ENCODE measurements at regions not wholly inside any gene's neighbourhood (a gene's known extent, or its start where the extent isn't known, plus 50 kb on each side); places are given as distances from the start of the nearest gene placed in this dataset.
"Not testable (repeated sequence)": the region's sequence is repeated elsewhere in the genome, so short reads cannot be mapped to it uniquely, and the experiment has no call there.

DNA sequence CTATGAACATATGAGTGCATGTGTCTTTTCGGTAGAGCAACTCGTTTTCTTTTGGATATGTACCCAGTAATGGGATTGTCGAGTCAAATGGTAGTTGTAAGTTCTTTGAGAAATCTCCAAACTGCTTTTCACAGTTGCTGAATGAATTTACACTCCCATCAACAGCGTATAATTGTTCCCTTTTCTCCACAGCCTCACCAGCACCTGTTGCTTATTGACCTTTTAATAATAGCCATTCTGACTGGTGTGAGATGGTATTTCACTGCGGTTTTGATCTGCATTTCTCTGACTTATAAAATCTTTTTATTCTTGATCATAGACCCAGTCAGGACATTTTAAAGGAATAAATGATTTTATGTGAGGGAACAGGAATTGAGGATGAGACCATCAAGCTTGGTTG is 165.0 kb upstream of the KCTD3 start:
- DNase-seq (ENCODE audit: low spot score): no peak

DNA sequence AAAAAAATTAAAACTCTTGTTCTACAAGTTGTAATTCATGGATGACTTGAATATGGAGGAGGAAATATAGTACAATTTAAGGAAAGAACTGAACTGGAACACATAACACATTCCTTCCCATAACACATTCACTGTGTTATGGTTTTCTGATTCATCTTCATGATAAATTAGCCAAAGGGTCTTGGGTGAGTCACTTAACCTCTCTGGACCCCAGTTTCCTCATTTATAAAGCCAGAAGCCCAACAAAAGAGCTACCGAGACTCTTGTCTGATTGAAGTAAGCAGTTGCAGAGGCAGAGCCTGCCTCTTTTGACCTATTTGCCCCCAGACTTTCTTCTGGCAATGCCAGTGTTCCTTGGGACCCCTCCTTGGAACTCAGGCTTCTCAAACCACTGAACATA is 161.9 kb upstream of the KCTD3 start:
- no peak for DNase-seq (ENCODE audit: low spot score)

DNA sequence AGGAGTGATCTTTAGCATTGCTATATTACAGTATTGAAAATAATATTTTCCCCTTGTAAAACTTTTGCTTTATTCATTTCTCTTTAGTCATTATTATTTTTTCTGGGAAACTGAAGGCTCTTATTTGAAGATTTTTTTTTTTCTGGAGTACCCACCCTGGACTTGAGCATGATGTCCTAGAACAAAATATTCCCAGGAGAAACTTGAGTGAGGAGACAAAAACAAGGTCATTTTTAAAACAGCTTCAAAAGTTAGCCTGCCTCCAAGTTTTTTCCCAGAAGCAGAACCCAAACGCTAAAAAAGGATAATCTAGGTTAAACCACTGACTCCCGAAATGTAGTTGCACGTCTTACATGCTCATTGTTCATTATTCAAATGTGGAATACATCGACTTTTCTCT is 160.2 kb upstream of the KCTD3 start:
- DNase-seq (ENCODE audit: low spot score): no peak

DNA sequence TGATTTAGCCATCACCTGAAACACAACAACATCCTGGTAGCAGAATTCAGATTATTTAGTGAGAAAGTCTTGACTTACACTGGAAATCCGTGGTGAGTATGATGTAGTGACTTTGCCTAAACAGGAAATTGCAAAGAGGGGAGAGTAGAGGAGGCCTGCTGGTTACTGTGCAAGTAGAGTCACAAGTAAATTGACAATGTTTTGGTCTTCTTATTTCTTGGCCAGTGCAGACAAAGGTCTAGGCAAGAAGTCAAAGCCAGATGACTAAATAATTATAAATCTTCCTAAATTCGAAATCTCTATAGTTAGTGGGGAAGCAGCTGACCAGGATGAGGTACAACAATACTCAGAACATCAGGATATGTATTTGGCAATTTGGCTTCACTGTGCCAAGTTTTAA is 159.5 kb upstream of the KCTD3 start:
- DNase-seq (ENCODE audit: low spot score): no peak

DNA sequence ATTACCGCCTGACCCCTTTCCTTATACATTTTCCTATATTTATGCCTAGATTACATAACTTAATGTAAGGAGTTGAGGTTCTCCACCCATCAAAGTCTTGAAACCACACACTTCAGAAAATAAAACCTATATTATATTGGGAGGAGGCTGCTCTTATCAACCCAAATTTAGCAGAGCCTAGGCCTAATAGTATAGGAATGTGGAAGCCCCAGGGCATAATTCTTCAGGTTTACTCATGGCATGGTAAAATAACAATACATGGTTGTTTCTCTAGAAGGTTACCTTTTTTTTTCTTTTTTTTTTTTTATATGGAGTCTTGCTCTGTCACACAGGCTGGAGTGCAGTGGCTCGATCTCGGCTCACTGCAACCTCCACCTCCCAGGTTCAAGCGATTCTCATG is 157.6 kb upstream of the KCTD3 start:
- not testable (repeated sequence) for DNase-seq (ENCODE audit: low spot score)

DNA sequence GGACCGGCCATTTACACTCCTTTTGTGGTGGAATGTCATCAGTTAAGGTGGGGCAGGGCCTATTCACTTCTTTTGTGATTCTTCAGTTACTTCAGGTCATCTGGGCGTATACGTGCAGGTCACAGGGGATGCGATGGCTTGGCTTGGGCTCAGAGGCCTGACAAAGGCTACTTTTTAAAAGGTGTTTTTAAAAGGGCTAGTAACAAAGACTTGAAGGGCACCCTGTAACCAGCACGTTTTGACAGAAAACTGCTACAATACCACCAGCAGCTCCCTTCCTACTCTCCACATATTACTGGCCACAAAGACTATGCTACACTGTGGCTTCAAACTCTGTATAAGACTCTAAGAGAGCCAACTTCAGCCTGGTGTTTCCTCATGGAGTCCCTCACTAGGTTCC is 151.6 kb upstream of the KCTD3 start:
- not testable (repeated sequence) for DNase-seq (ENCODE audit: low spot score)

DNA sequence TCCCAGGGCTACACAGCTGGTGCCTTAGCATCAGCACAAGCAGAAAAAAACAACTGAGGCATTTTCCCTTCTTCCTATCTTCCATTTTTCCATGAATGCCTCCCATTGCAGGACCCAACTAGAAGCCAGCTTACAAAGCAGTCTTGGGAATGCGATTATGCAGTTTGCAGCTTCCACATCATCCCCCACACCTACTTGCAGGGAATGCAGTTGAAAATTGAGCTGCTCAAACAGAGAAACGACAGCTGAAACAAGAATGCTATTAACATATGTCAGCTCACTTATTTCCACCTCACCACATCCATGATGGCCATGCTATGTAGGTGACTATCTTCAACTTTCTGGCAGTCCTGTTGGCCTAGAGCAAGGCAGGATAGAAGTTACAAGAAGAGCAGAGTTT is 150.6 kb upstream of the KCTD3 start:
- peak; percentile 20 for DNase-seq (ENCODE audit: low spot score)

DNA sequence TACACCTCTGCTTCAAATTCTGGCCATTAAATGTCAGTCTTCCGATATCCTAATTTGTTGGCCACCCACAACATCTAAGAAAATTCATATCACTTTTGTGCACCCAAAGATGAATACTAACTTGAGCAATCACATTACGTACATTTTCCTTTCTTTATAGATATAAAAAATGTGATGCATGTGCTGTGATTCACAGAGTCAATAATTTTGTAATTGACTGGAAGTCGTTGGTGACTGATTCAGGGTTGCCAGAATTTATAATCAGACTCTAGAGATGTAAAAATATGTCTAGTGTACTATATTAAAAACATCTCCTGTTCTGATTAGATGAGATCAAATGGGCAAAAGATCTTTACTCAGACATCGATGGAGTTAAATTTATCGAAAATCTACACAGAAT is 150.0 kb upstream of the KCTD3 start:
- peak; percentile 5 for DNase-seq (ENCODE audit: low spot score)

DNA sequence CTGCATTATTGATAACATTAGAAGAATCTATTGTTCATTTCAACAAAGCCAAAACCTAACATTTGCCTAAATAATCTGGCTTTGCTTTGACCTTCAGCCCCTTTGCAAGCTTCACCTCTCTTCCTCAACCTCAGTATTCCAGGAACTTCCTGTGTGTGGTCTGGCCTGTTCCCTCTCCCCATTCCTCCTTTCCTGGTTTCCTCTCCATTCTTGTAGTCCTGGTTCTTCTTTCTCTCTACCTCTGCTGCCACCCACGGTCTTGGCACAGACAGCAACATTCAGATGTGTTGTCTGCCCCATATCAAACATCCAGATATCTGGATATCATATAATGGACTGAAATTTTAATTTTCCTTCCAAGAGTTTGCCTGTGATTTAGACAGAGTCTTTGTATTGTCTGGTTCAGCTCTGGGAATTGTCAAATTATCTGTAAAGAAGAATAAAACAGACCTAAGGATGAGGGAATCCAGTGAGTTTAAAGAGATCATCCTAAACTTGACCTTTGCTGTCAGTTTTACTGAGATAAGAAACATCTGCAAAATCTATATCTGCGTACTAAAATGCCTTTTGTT is 148.1 kb upstream of the KCTD3 start:
- no peak for DNase-seq (ENCODE audit: low spot score)

DNA sequence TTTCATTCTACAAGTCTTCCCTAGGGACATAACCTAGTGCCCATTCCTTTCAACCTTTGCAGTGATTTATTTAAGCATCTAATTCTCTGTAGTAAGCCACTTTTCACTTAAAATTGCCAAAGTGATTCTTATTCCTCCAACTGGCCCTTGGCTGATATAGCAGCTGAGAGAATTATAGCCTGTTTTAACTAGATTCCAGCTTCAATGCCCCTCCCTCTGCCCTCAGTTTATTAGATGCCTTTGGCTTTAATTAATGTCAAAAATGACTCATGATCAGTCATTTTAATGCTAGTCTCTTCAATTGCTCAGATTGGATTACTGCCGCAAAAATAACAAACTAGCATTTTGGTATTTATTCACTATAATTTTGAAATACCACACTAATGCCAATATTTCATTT is 145.4 kb upstream of the KCTD3 start:
- DNase-seq (ENCODE audit: low spot score): no peak

DNA sequence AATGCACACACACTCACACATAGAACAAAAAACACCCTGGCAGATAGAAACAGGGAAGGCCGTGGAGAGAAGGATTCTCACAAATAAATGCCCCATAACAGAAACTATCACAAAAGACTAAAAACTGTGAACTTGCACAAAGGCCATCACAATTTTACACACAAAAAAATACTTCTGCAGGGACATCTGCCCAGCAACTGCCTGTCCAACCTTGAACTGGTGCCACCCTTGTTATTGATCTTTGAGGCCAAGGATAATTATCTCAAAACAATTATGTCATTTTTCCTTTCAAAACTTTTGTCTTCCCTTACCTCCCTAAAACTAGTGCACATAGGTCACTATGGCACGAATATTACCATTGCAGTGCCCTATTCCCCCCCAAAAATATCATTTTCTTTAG is 143.8 kb upstream of the KCTD3 start:
- no peak for DNase-seq (ENCODE audit: low spot score)

DNA sequence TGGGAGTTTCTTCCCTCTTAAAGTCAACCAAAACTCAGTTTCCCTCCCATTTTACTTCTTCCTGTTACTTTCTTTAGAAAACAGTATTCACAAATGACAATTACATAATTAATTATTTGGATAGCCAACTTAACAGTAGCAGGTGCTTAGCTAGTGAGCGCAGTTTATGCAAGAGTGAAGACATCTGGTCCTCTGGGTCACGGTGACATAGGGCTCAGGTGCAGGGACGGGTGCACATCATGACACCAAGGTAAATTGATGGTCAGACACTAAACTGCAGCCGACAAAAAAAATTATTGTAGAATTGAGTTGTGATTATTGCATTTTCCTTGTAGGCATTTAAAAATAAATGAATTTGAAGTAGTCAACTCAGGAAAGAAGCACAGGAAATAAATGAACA is 142.0 kb upstream of the KCTD3 start:
- no peak for DNase-seq (ENCODE audit: low spot score)

DNA sequence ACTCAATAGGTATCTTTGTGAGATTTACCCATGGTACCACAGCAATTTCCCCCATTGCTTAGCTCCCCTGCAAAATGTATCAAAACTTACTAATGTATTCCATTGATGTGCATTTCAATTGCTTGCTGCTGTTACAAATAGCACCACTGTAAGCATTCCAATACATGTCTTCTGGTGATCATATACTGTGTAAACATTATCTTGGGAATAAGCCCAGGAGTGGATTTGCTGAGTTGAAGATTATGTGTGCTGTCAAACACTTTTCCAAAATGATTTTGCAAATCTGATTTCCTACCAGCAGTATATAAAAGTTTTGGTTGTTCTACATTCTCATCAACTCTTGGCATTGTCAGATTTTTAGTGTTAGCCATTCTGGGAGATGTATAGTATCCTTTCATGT is 141.0 kb upstream of the KCTD3 start:
- DNase-seq (ENCODE audit: low spot score): no peak

DNA sequence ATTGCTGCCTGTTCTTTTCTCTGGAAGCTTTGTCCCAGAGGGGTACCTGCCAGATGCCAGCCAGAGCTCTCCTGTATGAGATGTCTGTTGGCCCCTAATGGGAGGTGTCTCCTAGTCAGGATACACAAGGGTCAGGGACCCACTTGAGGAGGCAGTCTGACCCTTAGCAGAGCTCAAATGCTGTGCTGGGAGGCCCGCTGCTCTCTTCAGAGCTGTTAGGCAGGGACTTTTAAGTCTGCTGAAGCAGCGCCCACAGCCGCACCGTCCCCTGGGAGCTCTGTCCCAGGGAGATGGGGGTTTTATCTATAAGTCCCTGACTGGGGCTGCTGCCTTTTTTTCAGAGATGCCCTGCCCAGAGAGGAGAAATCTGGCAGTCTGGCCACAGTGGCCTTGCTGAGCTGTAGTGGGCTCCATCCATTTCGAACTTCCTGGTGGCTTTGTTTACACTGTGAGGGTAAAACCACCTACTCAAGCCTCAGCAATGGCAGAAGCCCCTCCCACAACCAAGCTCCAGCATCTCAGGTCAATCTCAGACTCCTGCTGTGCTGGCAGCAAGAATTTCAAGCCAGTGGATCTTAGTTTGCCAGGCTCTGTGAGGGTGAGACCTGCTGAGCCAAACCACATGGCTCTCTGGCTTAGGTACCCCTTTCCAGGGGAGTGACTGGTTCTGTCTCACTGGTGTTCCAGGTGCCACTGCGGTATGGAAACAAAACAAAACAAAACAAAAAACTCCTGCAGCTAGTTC is 134.4 kb upstream of the KCTD3 start:
- DNase-seq (ENCODE audit: low spot score): not testable (repeated sequence)

DNA sequence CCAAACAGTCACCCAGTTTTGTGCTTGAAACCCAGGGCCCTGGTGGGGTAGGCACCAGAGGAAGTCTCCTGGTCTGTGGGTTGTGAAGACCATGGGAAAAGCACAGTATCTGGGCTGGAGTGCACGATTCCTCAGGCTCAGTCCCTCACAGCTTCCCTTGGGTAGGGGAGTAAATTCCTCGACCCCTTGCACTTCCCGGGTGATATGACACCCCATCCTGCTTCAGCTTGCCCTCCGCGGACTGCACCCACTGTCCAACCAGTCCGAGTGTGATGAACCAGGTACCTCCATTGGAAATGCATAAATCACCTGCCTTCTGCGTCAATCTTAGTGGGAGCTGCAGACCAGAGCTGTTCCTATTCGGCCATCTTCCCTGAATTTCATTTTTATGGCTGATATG is 133.9 kb upstream of the KCTD3 start:
- DNase-seq (ENCODE audit: low spot score): no peak

DNA sequence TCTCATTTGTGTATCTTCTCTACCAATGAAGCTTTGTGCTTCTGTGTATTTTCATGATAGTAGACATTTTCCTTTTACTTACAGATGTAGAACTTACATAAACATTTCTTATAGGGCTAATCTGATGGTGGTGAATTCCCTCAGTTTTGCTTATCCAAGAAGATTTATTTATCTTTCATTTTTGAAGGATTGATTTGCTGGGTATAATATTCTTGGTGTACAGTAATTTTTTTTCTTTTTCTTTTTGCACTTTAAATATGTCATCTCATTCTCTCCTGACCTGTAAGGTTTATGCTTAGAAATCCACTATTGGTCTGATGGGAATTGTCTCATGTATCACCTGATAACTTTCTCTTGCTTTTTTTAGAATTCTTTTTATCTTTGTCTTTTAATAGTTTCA is 127.6 kb upstream of the KCTD3 start:
- no peak for DNase-seq (ENCODE audit: low spot score)

DNA sequence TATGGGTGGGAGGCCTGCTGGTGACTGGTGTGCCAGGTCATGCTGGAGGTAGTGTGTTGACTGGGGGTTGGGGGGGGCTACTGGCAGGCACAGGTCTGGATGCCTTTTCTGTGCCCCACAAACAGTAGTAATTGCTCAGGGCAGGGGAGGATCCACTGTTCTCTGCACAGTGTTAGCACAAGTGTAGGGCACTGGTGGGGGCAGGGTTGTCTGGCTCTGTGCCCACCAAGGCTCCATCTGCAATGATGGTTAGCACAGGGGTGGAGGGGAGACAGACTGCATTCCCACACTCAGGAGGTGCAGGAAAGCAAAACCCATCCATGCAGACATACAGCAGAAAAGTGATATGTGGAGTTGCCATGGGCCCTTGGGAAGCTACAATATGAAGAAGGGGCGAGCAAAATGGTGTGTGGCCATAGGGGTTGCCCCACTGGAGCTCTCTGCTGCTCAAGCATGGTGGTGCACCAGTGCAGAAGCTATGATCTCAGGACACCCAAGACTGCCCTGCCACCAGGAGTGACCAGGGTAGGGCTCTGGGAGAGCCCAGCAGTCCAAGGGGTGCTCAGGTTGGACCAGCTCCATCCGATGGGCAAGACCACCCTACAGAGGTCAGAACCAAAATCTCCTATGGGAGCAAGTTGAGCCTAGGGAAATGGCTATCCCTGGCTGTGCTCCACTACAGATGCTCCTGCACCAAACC is 122.2 kb upstream of the KCTD3 start:
- no peak for DNase-seq (ENCODE audit: low spot score)

DNA sequence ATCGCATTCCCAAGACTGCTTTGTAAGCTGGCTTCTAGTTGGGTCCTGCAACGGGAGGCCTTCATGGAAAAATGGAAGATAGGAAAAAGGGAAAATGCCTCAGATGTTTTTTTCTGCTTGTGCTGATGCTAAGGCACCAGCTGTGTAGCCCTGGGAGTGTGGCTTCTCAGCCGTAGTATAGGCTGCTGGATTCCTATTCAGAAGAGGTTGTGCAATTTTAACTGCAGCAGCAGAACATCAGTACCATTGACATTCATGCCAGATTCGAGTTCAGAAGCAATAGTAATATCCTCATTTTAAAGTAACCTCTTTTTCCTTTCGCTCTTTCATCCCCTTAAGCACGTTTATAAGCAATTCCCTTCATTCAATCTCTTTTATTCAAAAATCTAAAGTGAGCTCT is 119.1 kb upstream of the KCTD3 start:
- DNase-seq (ENCODE audit: low spot score): not testable (repeated sequence)

DNA sequence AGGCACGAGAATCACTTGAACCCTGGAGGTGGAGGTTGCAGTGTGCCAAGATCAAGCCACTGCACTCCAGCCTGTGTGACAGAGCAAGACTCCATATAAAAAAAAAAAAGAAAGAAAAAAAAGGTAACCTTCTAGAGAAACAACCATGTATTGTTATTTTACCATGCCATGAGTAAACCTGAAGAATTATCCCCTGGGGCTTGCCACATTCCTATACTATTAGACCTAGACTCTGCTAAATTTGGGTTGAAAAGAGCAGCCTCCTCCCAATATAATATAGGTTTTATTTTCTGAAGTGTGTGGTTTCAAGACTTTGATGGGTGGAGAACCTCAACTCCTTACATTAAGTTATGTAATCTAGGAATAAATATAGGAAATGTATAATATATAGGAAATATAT is 118.0 kb upstream of the KCTD3 start:
- not testable (repeated sequence) for DNase-seq (ENCODE audit: low spot score)

DNA sequence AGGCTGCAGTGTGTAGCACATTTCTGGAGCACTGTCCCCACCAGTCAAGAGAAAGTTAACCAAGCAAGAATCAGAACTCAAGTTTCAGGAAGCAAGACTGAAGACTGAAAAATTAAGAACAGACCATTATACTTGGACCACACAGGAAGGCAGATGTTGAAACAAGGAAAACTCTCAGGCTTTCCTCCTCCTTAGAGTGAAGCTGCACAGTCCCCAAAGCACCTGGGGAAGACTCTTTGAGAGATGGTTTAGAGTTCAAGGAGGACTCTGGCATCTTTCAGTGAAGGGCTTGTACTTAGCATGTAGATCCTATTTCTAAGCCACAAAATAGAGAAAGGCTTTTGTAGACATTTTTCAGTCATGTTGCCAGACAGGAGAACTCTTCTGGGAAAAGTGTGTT is 113.7 kb upstream of the KCTD3 start:
- no peak for DNase-seq (ENCODE audit: low spot score)

DNA sequence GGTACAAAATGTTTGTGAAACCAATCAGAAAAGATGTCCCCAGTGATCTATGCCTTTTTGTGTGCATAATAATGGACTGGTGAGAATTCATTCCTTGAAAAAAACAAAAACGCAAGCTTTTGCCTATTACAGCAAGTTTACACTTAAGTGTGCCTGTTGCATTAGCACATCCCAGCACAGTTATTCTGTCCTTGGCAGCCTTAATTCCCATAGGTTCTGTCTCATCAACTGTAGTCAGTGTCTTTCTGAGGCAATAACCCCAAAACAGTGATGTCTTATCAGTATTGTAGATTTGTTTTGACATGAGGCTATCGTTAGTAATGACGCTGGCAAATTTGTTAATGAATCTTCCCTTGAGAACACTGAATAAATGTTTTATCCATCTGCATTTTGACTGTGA is 109.9 kb upstream of the KCTD3 start:
- no peak for DNase-seq (ENCODE audit: low spot score)

DNA sequence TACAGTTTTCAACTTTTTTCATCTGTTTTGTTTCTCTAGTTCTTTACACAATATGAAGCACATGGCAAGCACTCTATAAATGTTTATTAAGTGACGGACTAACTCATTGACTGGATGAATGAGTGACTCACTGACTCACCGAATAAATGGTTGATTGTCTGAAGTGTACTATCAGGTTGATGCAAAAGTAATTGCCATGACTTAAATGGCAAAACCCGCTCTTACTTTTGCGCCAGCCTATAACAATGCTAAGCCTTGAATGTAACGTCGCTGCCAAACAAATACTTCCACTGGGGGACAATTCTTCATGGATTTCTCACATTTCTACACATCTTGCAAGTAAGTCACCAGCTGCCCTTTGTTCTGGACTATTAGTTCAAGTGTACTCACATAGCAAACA is 109.0 kb upstream of the KCTD3 start:
- no peak for DNase-seq (ENCODE audit: low spot score)

DNA sequence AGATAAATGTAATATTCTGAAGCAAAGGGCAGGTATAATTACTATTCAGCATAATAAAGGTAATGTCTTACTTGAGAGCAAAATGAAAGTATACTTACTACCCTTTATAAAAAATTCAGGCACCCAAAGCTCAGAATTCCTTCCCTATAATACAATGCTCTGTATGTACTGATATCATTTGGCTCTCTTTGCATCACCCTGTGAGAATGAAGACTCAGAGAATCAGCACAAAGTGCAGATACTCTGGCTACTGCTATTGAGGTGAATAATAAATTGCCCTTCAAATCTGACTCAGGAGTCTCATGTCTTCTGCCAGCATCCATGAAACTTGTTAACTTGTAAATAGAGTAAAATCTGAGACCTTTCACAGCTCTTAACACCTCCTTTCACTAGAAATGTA is 108.5 kb upstream of the KCTD3 start:
- no peak for DNase-seq (ENCODE audit: low spot score)

DNA sequence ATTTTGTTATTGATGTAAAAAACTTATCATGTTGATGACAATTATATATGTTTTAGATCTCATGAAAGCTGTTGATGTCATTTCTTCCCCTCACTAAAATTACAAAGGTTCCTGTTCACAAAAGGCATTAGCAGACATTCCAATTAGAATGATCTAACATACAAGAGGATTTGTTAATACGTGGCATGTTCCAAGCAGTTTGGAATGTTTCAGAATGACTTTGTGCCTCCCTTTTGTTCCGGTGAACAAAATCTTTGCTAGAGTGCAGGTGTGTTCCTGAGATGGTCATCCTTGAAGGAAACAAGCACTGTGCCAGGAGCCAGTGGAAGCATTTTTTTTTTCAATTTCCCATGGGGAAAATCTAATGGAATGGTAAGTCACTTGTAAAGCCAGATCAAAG is 108.0 kb upstream of the KCTD3 start:
- DNase-seq (ENCODE audit: low spot score): no peak

All from putamen (tissue), 1 donor.